Brain pericyte (primary cell): ENCODE measurements at regions not wholly inside any gene's neighbourhood (a gene's known extent, or its start where the extent isn't known, plus 50 kb on each side); places are given as distances from the start of the nearest gene placed in this dataset.

Experiments
- DNase-seq: peaks from one replicate; pipeline ENCODE4 v3.0.0-alpha.2; 2012; ENCODE audit warnings: low read depth, low spot score

- DNase-seq: no peak
Measured at GRCh38 chr12:62995097-62995496, 60.1 kb upstream of the PPM1H start.

- no peak for DNase-seq
Measured at GRCh38 chr12:62986844-62987243, 51.9 kb upstream of the PPM1H start.
